GM19023 (cell line): ENCODE measurements at regions not wholly inside any gene's neighbourhood (a gene's known extent, or its start where the extent isn't known, plus 50 kb on each side); places are given as distances from the start of the nearest gene placed in this dataset.

Experiments used
- ATAC-seq: cut with Tn5 transposase; IDR thresholded peaks from one replicate; pipeline ENCODE4 v1.9.1; 2021; ENCODE audit warnings: mild to moderate bottlenecking, moderate library complexity; ENCODE audit not compliant: unreplicated experiment

GRCh38 chr14:35989736-35990135 lies 163.6 kb downstream of the BRMS1L start:
- no peak for ATAC-seq

GRCh38 chr14:35988972-35989690 lies 163.0 kb downstream of the BRMS1L start:
- no peak for ATAC-seq

GRCh38 chr14:35988550-35988949 lies 162.4 kb downstream of the BRMS1L start:
- no peak for ATAC-seq

- no peak for ATAC-seq
These were observed 161.6 kb downstream of the BRMS1L start for GRCh38 chr14:35987731-35988130.

GRCh38 chr14:35986219-35986573 lies 160.1 kb downstream of the BRMS1L start:
- ATAC-seq = peak; percentile 76

GRCh38 chr14:35985474-35986218 lies 159.5 kb downstream of the BRMS1L start:
- ATAC-seq = peak; percentile 53

GRCh38 chr14:35979531-35979930 lies 153.4 kb downstream of the BRMS1L start:
- no peak for ATAC-seq

GRCh38 chr14:35978561-35978960 lies 152.4 kb downstream of the BRMS1L start:
- no peak for ATAC-seq

- no peak for ATAC-seq
These were observed 149.7 kb downstream of the BRMS1L start for GRCh38 chr14:35975814-35976213.

- no peak for ATAC-seq
These were observed 147.6 kb downstream of the BRMS1L start for GRCh38 chr14:35973770-35974169.

- ATAC-seq = no peak
These were observed 146.0 kb downstream of the BRMS1L start for GRCh38 chr14:35971965-35972630.

GRCh38 chr14:35969310-35969709 lies 143.2 kb downstream of the BRMS1L start:
- no peak for ATAC-seq

- no peak for ATAC-seq
These were observed 139.3 kb downstream of the BRMS1L start for GRCh38 chr14:35965400-35965799.

- ATAC-seq = no peak
These were observed 138.7 kb downstream of the BRMS1L start for GRCh38 chr14:35964697-35965286.

- ATAC-seq = no peak
These were observed 137.1 kb downstream of the BRMS1L start for GRCh38 chr14:35963209-35963608.

GRCh38 chr14:35961697-35962274 lies 135.6 kb downstream of the BRMS1L start:
- ATAC-seq = no peak

GRCh38 chr14:35959835-35960234 lies 133.7 kb downstream of the BRMS1L start:
- ATAC-seq = no peak

- ATAC-seq = no peak
These were observed 132.4 kb downstream of the BRMS1L start for GRCh38 chr14:35958499-35958898.

- no peak for ATAC-seq
These were observed 130.4 kb downstream of the BRMS1L start for GRCh38 chr14:35956376-35957085.

GRCh38 chr14:35952584-35952983 lies 126.4 kb downstream of the BRMS1L start:
- no peak for ATAC-seq
